GM18498 (cell line): ENCODE measurements at regions not wholly inside any gene's neighbourhood (a gene's known extent, or its start where the extent isn't known, plus 50 kb on each side); places are given as distances from the start of the nearest gene placed in this dataset.

Experiments
- ATAC-seq: cut with Tn5 transposase; IDR thresholded peaks from one replicate; pipeline ENCODE4 v1.9.1; 2021; ENCODE audit warnings: mild to moderate bottlenecking, moderate library complexity; ENCODE audit not compliant: unreplicated experiment

DNA sequence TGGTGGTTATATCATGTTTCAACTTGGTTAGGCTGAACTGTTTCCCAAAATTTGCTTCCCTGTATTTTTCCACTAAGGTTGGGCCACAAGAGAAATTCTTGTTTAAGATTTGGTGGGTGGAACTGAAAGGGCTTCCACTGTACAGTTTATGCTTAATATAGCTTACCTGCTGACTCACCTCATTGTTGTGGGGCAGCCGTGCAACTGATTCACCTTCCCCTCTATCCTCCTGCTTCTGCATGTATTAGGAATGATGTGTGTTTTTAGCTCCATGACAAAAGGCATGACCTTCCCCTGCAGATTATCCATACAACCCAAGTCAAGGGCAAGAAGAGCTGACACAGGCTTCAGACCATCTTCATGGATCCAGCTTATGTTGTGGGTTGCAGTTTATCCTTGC lies 98.4 kb upstream of the GULP1 start:
- no peak for ATAC-seq

DNA sequence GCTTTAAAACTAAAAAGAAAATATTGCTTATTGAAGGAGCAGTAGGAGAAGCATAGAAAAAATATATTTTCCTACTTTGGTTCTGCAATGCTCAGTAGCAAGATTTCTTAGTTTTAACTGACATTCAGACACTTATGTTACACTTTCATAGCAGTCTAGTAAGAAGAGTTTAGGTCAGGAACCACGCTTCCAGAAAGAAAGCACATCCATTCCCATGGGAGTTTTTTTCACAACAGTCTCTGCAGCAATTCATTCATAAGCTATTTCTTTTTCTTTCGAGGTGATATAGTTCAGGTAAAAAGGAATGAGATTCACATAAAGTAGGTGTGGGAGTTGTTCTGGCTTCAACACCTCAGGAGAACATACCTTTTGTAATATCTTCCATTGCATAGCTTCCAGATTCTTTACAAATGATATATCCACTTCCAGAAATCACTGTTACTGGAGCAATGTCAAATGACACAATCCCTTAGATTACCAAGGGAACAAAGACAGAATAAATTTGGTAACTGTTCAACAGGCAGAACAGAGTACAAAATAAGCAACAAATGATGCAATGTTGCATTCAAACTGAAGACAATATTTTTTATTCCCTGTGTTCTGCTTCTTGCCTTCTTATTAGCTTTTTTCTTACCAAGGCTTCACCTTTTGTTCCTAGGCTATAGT lies 95.2 kb upstream of the GULP1 start:
- ATAC-seq: no peak

DNA sequence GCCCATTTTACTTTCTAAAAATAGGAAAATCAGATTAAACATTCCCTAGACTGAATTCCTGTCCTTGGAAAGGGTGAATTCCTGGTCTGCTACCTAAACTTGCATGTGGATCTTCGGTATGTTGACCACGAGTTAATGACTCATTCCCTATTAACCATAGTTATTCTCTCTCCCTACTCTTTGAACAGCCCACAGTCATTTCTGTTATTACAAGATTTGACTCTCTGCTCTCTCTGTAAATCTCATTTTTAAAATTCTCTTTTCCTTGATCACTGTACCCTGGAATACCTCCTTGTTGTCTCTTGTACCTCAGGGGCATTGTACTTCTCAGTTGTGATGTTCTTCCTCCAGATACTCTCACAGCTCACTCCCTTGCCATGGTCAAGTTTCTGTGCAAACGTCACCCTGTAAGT lies 92.0 kb upstream of the GULP1 start:
- ATAC-seq: no peak

DNA sequence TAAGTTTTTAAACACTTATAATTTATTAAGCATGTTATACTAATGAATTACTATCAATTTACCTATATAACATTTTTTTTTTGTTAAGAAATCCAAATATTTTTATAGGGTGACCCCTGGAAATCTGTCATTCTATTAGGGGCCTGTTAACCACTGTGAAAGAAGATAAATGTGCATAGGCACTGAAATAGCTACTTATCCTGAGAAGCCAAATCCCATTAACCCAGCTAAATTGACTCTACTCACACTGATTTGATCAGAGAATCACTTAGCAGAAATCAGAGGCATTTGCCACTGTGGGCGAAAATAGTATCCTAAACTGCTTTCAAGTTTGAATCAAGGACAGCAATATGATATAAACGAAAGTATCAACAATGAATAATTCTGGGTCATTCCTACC lies 90.0 kb upstream of the GULP1 start:
- no peak for ATAC-seq

DNA sequence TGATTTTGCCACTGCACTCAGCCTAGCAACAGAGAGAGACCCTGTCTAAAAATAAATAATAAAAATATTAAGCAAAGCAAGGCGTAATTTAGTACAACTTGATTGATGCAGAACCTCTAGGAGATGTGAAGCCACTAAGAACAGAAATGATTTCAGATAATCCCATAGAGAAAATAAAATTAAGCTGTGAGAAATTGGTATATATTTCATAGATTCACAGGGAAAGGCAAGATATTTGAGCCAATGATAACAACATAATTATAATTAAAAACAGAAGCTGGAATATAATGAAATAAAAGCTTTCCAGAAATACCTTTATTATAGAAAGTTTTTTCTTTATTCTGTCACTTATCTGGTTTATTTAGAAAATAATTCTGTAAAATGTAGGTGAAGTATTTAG lies 88.9 kb upstream of the GULP1 start:
- ATAC-seq: no peak

DNA sequence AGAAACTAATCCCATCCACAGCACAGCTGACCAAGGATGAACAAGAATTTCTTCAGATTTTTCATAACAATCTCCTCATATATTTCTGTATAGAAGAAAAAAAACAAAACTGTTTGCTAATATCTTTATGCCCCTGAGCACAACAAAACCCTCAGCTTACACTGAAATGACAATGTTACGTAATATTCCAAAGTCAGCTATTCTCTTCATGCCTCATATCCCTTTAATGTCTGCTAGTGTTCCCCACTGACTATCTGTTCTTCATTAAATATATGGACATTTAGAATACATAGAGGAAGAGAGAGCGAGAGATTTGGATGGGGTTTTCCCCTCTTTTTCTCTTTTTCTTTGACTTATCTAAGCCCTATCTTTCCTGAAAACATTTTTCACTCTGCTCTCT lies 87.9 kb upstream of the GULP1 start:
- no peak for ATAC-seq

DNA sequence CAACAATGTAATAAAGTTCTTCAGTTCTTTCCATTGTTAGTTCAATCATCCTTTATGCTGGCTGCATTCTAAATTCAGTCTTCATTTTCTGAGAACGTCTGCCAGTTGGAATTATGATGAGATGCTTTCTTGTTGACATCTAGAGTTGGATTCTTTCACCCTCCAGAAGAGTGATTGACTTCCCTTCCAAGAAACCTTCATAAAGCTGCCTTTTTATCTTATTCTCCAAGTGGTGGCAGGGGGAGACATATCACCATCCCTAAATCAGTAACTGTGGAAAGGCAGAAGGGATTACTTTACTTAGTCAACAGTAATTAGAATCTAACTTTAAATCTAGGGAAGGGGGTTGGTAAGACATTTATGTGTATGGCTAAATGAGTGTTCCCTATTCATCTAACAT lies 86.8 kb upstream of the GULP1 start:
- ATAC-seq: no peak

DNA sequence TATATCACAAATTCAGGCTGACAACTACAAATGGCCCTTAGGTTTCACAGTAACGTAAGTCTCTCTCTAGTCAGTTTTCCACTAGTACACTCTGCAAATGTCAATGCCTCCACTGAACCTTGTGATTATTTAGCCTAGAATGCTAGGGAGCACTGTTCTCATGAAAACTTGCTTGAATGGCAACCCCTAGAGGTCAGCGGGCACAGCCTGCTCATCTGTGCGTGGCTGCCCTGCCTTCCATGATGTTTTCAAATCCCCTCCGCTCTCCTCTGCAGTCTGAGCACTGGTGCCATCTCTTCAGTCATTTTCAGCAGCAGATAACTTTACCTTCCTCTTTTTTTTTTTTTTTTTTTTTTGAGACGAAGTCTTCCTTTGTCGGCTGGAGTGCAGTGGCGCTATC lies 84.1 kb upstream of the GULP1 start:
- no peak for ATAC-seq

DNA sequence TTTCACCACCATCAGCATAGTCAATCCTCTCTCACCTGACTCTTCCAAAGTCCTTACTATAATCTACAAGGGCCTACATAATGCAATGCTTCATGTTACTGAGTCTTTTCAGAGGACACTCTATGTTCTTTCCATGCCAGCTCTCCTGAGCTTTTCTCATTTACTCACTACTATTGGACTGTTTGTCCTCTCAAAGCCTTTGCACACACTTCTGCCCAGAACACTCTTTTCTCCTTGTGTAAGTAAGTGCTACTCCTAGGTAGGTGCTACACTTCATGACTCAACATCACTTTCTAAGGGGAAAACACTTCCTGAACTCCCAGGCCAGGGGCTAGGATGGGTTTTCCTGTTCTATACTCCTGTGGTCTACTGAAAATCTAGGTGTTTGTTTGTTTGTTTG lies 82.5 kb upstream of the GULP1 start:
- ATAC-seq: no peak

DNA sequence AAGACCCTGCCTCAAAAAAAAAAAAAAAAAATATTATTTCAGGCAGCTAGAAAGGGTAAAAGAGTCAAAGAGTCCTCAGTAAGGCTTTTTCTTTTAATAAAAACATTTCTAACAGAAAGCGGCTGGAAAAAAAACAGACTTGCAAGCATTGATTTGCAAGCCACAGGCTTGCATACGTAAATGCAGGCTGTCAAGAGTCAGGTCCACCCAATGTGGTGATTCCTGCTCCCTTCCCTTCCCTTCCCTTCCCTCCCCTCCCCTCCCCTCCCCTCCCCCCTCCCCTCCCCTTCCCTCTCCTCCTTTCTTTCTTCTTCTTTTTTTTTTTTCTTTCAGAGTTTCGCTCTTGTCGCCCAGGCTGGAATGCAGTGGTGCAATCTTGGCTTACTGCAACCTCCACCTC lies 74.4 kb upstream of the GULP1 start:
- ATAC-seq: no peak

DNA sequence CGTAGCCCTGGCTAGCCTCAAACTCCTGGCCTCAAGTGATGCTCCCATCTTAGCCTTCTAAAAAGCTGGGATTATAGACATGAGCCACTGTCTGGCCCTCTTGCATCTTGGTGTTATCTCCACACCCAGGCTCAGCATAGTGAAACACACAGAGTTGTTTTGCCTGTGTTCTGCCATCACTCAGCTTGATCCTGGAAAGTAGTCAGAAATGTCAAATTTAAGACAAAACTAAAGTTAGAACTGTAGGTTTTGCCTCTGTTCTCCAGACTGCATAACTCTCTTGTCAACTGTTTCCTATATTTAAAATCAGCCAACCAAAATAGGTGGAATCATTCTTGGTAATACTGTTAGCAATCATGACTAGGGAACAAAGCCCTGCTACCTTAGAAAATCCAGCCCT lies 72.1 kb upstream of the GULP1 start:
- no peak for ATAC-seq

DNA sequence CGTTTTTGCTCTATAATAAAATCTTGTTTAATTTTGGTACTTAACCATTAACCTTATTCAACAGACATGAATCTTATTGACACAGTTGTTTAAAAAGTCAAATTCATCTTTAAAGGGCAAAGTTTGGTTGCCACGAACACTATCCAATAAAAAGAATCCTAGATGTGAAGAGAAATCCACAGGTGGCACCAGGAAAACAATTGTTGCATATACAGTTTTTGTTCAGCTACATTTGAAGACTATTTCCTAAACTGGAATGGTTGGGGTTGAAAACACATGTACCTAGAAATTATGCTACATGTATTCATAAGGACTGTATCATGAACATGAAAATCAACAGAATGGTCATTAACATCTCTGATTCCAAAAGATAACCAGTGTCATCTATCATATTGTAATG lies 71.1 kb upstream of the GULP1 start:
- ATAC-seq: no peak

DNA sequence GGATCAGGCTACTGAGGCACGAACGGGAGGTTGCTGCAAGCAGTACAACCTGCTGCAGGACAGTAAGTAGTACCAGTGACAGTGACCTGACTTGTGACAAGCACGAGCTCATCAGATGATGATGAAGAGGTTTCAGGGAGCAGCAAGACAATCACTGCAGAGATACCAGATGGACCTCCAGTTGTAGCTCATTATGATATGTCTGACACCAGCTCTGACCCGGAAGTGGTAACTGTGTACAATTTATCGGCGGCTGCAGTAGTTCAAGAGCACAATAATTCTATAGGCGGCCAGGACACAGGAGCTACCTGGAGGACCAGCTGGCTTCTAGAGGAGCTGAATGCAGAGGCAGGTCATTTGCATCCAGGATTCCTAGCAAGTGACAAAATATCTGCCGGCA lies 64.0 kb upstream of the GULP1 start:
- ATAC-seq: no peak

DNA sequence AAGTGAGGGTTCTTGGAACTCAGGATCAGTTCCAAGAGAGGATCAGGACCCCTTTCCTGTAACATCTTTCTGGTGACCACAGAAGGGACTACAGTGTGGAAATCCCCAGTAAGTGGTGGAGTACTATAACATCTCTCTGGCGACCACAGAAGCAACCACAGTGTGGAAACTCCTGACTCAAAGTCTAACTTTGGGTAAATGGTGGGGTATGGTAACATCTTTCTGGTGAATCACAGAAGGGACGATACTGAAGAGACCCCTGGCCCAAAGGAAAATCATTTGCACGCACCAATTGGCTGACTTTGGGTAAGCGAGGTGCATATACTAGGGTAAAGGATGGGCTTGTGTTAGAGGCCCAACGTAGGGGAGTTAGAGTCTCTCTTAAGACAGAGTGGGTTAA lies 56.3 kb upstream of the GULP1 start:
- peak; percentile 90 for ATAC-seq

DNA sequence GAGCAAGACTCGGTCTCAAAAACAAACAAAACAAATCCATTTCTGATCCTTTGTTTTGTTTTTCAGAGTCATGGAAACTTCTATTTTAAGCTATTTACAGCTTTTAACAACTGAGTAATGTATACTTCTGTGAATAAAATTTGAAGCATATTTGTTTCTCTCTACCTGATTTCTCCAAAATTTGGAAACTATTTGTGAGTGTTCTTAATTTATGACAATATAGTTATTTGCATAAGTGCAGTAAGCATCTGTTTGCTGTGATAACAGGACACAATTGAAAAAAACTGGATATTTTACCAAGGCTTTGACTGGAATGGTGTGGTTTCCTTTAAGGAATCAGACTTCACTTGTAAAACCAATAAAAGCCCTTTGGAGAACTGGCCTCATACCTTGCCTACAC lies 53.3 kb upstream of the GULP1 start:
- ATAC-seq: no peak
